T1000 (cell line): ENCODE measurements at regions not wholly inside any gene's neighbourhood (a gene's known extent, or its start where the extent isn't known, plus 50 kb on each side); places are given as distances from the start of the nearest gene placed in this dataset.
"Not testable (repeated sequence)": the region's sequence is repeated elsewhere in the genome, so short reads cannot be mapped to it uniquely, and the experiment has no call there.

Source experiments
- DNase-seq: peaks from one replicate; lab custom pipeline; 2025; ENCODE audit warnings: mixed read lengths; lab: John Stamatoyannopoulos, UW

DNA sequence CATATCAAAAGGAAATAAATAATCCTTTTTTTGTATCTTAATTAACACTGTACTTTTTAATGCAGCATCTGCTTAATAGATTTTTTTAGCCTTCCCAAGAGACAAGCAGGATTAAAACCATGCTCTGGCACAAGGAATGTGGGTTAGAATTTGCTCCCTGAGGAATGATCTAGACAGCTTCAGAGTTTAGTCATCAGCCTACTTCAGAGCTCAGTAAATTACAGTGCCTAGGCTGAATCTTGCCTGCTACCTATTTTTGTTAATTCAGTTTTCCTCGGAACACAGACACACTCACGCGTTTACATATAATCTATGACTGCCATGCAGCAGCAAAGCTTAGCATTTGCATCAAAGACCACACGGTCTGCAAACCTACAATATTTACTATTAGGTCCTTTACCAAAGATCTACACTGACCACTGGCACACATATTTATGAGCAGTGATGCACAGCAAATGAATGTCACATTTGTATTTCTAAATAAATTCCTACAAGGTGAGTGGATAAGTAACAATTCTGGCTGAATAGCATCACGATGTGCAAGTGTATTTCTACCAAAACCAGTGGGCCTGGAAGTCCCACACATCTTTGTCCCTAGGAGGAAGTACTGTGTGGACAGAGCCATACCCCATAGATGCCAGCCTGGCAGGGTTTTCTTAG is 309.8 kb upstream of the TMEM132C start:
- peak; percentile 31 for DNase-seq

DNA sequence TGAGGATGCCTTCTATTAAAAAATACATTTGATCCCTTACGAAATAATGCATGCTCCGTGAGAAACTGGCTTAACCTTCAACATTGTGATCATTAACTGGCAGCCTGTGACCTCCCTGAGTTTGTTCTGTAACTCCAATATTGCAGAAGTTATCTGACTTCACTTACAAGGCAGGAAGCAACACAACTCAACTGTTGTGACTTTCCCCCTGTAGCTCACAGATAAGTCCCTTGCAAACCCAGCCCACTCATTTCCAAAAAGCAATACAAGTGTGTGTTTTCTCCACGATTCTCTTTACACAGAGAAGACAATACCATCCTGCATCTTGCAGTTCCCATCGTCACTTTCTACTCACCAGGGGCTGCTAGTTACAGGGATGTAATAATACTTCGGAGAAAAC is 304.7 kb upstream of the TMEM132C start:
- DNase-seq: no peak

DNA sequence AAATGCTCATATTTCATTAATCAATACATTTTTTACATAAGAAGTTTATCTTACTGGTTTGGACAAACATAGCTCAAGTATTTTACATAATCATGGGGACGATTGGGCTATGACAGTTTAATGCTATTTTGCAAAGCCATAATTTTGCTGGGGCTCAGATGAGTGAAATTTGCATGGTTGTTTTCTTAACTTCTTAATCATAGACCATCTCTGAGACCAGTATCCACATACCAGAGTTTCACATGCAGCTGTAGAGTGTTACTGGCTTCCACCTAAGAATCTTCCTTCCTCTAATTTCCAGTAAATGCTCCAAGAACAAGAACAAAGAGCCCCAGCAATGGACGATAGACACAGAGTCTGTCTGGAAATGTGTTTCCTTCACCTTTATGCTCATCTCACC is 303.0 kb upstream of the TMEM132C start:
- DNase-seq: no peak

DNA sequence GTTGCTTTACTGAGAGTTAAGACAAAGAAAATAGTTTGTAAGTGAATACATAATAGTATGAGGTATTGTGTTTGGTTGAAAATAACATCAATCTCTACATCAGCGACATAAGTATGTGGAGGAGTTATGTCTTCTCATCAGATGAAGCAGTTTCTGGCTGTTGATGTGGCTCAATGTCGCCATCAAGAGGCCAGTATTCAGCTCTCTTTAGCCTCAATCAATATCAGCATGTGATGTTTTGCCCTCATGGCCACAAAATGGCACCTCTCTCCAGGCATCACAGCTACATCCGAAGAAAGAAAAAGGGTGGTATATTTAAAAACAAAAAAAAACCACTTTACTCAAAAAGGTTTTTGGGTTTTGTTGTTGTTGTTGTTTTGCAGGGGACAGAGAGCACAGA is 302.3 kb upstream of the TMEM132C start:
- no peak for DNase-seq

DNA sequence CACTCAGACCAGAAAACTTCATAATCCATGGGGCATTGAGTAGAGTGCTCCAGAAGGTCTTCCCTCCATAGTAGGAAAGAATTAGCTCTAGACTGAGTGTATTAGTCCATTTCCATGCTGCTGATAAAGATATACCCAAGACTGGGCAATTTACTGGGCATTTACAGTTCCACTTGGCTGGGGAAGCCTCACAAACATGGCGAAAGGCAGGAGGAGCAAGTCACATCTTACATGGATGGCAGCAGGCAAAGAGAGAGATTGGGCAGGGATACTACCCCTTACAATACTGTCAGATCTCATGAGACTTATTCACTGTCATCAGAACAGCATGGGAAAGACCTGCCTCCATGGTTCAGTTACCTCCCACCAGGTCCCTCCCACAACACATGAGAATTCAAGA is 300.6 kb upstream of the TMEM132C start:
- DNase-seq: no peak

DNA sequence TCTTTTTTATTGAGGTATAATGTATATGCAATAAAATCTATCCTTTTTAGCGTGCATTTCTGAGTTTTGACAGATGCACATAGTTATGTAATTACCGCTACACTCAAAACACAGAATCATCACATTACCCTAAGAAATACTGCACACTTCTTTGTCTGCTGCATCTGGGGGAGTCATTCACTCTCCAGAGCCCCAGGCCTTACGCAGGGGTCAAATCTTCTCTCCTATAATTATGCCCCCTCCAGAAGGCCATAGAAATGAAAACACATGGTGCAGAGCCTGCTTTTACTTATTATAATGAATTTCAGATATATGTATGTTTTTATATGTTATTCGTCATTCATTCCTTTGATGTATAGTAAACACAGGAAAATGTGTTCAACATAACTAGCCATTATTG is 296.5 kb upstream of the TMEM132C start:
- no peak for DNase-seq

DNA sequence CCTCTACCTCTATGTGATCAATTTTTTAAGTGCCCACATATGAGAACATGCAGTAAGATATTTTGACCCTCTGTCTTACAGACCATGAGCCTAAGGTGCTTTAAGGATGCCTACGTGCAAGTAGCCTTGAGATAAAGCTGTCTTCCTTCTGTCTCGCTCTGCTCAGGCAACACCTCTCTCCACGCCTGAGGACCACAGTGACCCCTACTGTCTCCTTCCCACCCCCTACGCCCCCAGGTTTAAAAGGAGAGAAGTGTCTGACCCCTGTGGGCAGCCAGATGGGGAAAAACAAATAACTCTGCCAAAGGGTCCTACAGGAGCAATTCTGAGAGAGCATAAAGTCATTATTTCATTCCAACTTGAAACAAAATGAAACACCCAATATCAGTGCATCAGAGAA is 286.4 kb upstream of the TMEM132C start:
- no peak for DNase-seq

DNA sequence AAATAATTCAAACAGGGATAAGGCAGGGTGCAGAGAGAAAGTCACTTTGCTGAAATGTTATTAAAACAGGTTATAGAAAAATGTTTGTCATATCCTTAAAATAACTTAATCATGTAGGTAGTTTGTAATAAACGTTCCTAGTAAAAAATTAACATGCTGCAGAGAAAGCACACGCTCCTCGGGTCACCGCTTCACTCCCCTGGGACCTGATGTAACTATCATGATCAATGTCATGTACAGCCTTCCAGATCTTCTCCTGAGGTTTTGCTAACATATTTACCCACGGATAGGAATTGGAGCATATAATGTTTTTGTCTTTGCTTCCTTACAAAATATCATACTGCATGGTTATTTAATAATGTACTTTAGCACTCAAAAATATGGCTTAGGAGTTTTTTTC is 285.1 kb upstream of the TMEM132C start:
- no peak for DNase-seq

DNA sequence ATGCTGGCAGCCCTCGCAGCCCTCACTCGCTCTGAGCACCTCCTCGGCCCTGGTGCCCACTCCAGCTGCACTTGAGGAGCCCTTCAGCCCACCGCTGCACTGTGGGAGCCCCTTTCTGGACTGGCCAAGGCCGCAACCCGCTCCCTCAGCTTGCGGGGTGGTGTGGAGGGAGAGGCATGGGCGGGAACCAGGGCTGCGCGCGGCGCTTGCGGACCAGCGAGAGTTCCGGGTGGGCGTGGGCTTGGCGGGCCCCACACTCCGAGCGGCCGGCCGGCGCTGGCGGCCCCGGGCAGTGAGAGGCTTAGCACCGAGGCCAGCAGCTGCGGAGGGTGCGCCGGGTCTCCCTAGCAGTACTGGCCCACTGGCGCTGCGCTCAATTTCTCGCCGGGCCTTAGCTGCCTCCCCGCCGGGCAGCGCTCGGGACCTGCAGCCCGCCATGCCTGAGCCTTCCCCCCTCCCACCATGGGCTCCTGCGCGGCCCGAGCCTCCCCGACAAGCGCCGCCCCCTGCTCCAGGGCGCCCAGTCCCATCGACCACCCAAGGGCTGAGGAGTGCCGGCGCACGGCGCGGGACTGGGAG is 283.7 kb upstream of the TMEM132C start:
- not testable (repeated sequence) for DNase-seq

DNA sequence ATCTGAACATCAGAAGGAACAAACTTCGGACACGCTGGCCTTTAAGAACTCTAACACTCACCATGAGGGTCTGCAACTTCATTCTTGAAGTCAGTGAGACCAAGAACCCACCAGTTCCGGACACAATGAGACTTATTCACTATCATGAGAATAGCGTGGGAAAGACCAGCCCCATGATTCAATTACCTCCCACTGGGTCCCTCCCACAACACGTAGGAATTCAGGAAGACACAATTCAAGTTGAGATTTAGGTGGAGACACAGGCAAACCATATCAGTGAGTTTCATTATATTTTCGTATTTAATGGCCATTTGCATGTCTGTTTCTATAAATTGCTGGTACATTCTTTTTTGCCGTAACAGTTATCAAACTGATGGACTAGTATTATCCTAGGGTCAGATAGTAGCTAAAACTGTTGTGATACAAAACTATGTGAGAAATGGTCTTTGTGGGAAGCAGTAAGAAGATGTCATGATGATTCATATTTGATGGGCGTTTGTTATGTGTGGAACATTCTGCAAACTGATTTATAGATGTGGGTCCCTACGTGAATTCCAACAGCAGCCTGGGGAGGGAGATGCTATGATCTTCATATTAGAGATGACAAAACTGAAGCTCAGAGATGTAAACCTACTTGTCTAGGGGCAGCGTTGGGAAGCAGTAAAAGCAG is 282.4 kb upstream of the TMEM132C start:
- DNase-seq: no peak

DNA sequence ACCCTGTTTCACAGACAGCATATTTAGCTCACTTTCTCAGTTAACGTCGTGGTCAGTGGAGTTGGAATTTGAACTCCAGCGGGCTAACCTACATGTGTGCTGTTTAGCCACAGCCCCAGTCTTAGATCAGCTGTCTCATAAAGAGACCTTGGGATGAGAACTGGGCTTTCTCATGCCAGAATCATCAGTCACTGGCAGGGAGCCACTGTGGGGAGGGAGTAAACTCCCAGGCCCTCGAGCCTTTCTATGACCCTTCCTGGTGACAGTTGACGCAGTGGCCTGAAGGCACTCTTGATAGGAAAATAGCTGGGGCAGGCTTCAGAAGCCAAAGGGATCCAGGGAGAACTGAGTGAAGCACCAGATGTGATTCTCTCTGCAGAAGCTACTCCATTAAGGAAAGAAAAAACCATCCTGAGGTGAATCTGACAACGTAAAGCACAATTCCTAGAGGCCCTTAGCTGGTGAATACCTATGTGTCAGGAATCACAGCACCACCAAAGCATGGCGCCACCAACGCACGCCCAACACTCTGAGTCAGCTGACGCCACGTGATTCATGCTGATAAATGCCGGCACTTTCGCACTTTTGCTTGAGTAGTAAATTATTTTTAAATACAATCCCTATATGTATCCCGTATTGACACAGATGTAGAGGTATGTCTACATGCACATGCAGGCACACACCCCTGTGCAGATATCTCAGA is 279.6 kb upstream of the TMEM132C start:
- peak; percentile 82 for DNase-seq

DNA sequence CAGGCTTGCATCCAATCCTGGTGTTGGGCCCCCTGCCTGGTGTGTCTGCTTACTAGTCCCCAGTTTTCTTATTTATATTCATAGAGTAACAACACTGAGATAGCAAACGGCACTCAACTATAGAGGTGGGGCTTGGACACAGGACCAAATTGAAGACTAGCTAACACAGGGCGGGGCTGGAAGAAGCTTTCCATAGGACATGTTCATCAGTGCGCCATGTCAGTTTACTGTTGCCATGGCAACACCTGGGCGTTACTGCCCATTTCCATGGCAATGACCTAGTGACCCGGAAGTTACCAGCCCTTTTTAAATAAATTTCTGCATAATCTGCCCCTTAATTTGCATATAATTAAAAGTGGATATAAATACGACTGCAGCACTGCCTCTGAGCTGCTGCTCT is 275.5 kb upstream of the TMEM132C start:
- DNase-seq: no peak

DNA sequence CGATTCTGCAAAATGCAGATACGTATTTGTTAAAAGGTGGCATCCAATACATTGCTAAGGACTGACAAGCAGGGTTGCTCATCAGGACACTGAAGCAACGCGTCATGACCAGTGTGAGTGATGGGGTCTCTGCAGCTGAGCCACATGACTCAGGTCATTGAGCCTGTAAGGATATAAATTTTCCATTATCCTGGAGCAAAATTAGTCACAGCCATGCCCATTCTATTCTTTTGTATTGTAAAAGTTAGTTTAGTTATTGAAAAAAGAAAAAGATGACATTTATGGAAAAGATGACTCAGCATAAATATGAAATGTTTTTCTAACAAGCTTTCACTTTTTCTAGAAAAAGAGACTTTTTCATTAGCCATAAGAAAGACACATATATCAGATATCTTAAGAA is 268.0 kb upstream of the TMEM132C start:
- DNase-seq: peak; percentile 38

DNA sequence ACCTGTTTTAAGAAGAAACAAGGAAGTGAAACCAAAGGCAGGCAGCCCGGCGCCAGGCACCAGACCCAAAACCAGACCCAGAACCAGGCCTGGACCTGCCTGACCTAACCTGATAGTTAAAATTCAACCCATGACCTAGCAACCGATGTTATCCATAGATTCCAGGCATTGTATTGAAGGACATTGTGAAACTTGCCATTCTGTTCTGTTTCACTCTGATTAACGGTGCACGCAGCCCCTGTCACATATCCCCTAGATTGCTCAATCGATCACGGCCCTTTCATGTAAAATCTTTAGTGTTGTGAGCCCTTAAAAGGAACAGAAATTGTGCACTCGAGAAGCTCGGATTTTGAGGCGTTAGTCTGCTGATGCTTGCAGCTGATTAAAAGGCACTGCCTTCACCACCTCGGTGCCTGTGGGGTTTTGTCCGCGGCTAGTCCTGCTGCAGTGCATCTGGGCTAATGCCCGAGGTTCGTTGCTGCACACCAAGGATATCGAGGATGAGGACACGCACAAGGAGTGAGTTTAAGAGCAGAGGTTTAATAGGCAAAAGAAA is 262.5 kb upstream of the TMEM132C start:
- DNase-seq: no peak

DNA sequence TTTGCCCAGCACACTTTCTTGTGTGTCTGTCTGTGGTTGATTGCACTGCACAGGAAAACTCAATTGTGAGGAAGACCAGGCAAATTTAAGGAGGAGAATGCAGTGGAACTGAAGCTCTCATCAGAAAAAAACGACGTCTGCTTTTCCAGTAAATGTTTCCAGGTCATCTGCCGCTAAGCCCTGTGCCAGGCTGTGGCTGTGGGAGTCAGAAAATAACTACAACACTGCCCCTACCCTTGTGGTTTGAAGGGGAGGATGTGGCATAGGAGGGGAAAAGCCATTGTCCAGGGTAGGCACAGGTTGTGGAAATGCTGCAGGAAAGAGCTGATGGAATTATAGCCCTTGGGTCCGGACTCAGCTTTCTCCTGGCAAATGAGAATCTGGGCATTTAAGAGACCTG is 259.7 kb upstream of the TMEM132C start:
- DNase-seq: no peak

DNA sequence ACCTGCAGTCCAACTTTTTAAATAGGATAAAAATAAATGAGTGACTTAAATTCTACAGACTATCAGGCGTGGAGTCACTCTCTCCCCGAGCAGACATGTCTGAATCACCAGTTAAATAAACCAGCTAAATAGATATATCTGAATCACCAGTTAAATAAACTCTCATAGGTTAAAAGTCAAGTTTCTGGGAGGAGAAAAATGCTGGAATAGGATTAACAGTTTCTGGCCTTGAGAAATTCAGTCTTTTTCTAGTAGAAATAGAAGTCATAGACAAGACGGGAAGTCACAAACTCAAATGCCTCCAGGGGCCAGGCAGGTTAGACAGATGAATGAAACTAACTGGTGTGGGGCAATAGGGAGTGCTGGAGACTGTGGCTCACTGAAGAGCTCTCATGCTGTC is 258.6 kb upstream of the TMEM132C start:
- no peak for DNase-seq

DNA sequence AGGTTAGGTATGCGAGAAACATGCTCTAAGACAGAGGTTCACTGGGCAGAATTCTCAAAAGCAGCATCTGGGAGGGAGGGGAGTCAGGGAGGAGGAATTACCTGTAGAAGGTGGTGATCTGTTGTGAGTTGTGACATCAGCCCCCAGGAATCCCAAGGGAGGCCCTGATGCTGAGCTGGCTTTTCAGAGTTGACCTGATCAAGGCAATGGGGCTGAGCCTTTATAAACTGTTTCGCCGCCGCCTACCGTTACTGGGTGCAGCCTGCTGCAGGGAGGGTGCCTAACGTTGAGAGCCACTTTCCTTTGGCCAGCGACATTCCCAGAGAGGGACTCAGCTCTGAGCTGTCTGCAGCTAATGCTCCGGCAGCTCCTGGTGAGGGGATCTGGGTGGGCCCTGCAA is 257.9 kb upstream of the TMEM132C start:
- no peak for DNase-seq

DNA sequence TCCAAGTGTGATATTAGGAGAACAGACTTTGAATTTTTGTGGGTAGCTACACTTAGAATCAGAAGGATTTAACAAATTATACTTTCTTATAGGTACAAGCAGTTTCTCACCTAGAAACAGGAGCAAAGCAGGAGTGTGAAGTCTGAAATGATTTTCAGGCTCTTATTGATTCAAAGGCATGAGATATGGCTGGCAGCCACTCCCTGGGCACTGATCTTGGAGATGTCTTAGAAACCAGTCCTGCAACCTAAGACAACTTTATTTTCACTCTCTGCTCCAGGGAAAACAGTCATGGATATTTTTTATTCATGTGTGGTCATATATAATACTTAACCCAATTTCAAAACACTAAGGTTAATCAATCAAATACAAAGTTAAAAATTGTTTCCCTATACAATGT is 254.9 kb upstream of the TMEM132C start:
- DNase-seq: no peak

DNA sequence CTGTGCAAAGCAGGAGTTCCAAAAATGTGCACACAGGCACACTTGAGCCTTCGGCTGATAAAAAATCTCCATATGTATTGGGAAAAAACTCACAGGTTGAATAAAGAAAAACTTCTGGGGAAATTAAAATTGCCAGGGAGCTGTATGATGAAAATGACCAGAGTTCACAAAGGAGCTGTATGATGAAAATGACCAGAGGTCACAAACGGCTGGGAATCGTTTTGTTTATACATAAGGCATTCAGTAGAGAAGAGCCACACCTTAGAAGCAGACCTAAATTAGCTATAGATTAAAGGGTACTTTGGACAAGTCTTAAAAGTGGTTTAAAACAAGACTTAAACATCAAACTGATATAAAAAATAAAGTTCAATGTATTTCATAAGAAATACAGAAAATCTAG is 251.7 kb upstream of the TMEM132C start:
- DNase-seq: no peak

DNA sequence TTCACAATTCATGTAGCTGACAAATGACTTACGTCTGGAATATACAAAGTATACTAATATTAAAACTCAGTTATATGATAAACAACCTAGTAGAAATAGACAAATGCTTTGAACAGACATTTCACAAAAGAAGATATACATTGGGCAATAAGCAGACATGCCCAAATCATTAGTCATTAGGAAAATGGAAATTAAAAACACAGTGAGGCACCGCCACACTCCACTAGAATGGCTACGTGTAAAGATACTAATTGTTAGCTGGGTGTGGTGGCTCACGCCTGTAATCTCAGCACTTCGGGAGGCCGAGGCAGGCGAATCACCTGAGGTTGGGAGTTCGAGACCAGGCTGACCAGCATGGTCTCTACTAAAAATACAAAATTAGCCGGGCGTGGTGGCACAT is 248.9 kb upstream of the TMEM132C start:
- no peak for DNase-seq

DNA sequence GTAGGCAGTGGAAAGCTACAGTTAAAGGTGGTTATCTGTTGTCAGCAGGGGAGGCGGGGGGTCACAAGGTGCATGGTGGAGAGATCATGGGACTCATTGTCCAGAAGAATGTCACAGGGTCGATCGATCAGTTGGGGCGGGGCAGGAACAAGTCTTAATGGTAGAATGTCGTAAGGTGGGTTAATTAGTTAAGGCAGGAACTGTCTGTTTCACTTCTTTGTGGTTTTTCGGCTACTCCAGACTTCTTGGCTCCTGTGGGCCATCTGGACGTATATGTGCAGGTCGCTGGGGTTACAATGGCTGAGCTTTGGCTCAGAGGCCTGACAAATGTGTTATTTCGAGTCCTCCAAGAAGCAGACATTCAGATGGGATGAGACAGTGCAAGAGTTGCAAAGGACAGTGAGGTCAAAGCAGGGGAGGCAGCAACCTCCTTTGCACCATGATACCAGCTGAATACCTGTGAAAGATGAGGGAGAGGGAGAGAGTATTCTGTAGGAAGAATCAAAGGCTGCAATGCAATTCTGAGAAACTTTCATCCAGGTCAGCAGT is 246.9 kb upstream of the TMEM132C start:
- no peak for DNase-seq

DNA sequence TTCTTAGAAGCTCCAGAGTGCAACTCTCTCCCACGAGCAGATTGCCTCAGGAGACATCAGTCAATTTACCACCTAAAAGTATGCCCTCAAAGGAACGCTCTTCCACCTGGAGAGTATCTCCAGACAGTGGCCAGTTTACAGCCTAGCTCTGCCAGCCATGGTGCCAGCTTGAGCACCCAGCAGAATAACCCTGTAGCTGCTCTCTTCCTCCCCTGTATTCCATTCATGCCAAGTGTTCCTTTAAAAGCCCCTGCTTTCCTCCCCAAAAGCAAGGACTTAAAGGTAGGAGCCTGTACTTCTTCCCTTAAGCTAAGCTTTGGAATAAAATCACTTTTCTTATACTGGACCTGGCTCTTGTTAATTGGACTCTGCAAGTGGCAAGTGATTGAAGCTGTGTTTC is 245.4 kb upstream of the TMEM132C start:
- no peak for DNase-seq
